Glomerular visceral epithelial cell (primary cell): ENCODE measurements at regions not wholly inside any gene's neighbourhood (a gene's known extent, or its start where the extent isn't known, plus 50 kb on each side); places are given as distances from the start of the nearest gene placed in this dataset.
"Not testable (repeated sequence)": the region's sequence is repeated elsewhere in the genome, so short reads cannot be mapped to it uniquely, and the experiment has no call there.

Experiments used
- DNase-seq: peaks from one replicate; pipeline ENCODE4 v3.0.0-alpha.2; 2016; ENCODE audit errors: extremely low spot score

- no peak for DNase-seq
Measured at GRCh38 chrX:138930583-138930945, 219.0 kb upstream of the FGF13 start.

GRCh38 chrX:138929926-138930582 is 218.5 kb upstream of the FGF13 start:
- DNase-seq, result no peak

- no peak for DNase-seq
Measured at GRCh38 chrX:138928737-138929459, 217.4 kb upstream of the FGF13 start.

- no peak for DNase-seq
Measured at GRCh38 chrX:138925330-138925729, 213.8 kb upstream of the FGF13 start.

- no peak for DNase-seq
Measured at GRCh38 chrX:138923805-138924204, 212.3 kb upstream of the FGF13 start.

- no peak for DNase-seq
Measured at GRCh38 chrX:138921031-138921430, 209.5 kb upstream of the FGF13 start.

GRCh38 chrX:138917781-138918180 is 206.3 kb upstream of the FGF13 start:
- DNase-seq, result no peak

GRCh38 chrX:138914767-138915166 is 203.2 kb upstream of the FGF13 start:
- DNase-seq, result no peak

- no peak for DNase-seq
Measured at GRCh38 chrX:138908577-138908976, 197.1 kb upstream of the FGF13 start.

- DNase-seq, result no peak
Measured at GRCh38 chrX:138897621-138898492, 186.3 kb upstream of the FGF13 start.

GRCh38 chrX:138890491-138890890 is 179.0 kb upstream of the FGF13 start:
- no peak for DNase-seq

- DNase-seq, result no peak
Measured at GRCh38 chrX:138889149-138889548, 177.6 kb upstream of the FGF13 start.

GRCh38 chrX:138886769-138887168 is 175.3 kb upstream of the FGF13 start:
- no peak for DNase-seq

- no peak for DNase-seq
Measured at GRCh38 chrX:138885886-138886285, 174.4 kb upstream of the FGF13 start.

- DNase-seq, result not testable (repeated sequence)
Measured at GRCh38 chrX:138880293-138880692, 168.8 kb upstream of the FGF13 start.

GRCh38 chrX:138877746-138878145 is 166.2 kb upstream of the FGF13 start:
- no peak for DNase-seq

GRCh38 chrX:138875472-138875871 is 164.0 kb upstream of the FGF13 start:
- no peak for DNase-seq

- no peak for DNase-seq
Measured at GRCh38 chrX:138874271-138874935, 162.9 kb upstream of the FGF13 start.

- DNase-seq, result not testable (repeated sequence)
Measured at GRCh38 chrX:138873640-138874039, 162.1 kb upstream of the FGF13 start.

- no peak for DNase-seq
Measured at GRCh38 chrX:138872537-138872936, 161.0 kb upstream of the FGF13 start.

- no peak for DNase-seq
Measured at GRCh38 chrX:138871739-138872138, 160.2 kb upstream of the FGF13 start.

- no peak for DNase-seq
Measured at GRCh38 chrX:138866643-138867042, 155.1 kb upstream of the FGF13 start.
